Neuronal stem cell (in vitro differentiated cells): ENCODE measurements at regions not wholly inside any gene's neighbourhood (a gene's known extent, or its start where the extent isn't known, plus 50 kb on each side); places are given as distances from the start of the nearest gene placed in this dataset.
A peak's percentile ranks its signal among the peaks of the same experiment; 100 is the strongest.

Experiments
- DNase-seq: peaks from one replicate; pipeline ENCODE4 v3.0.0-alpha.2; 2013; ENCODE audit warnings: low spot score
- H2AFZ ChIP-seq: one replicate; pipeline ENCODE4 v1.6.1; 2013; ENCODE audit warnings: mild to moderate bottlenecking, low read length, inconsistent platforms
- H2AK5ac ChIP-seq: 2 replicates; pipeline ENCODE4 v1.6.1; 2013; ENCODE audit warnings: low read depth, mild to moderate bottlenecking, inconsistent platforms, low read length, moderate library complexity, mixed read lengths
- H2BK120ac ChIP-seq: 2 replicates; pipeline ENCODE4 v1.6.1; 2013; ENCODE audit warnings: low read depth, mild to moderate bottlenecking, inconsistent platforms, low read length, moderate library complexity, mixed read lengths
- H2BK12ac ChIP-seq: one replicate; pipeline ENCODE4 v1.6.1; 2013; ENCODE audit warnings: low read length, inconsistent platforms
- H2BK15ac ChIP-seq: 2 replicates; pipeline ENCODE4 v1.6.1; 2013; ENCODE audit warnings: mild to moderate bottlenecking, low read length, inconsistent platforms, mixed read lengths
- H2BK5ac ChIP-seq: one replicate; pipeline ENCODE4 v1.6.1; 2013; ENCODE audit warnings: inconsistent platforms, mild to moderate bottlenecking, low read length, moderate library complexity
- H3K14ac ChIP-seq: one replicate; pipeline ENCODE4 v1.6.1; 2013; ENCODE audit warnings: low read length, inconsistent platforms
- H3K18ac ChIP-seq: 2 replicates; pipeline ENCODE4 v1.6.1; 2013; ENCODE audit warnings: low read length, inconsistent platforms
- H3K23ac ChIP-seq: 2 replicates; pipeline ENCODE4 v1.6.1; 2013; ENCODE audit warnings: low read depth, mild to moderate bottlenecking, mixed read lengths, low read length, inconsistent platforms; ENCODE audit not compliant: poor library complexity
- H3K27ac ChIP-seq: replicated peaks from 3 replicates; pipeline ENCODE4 v1.5.1; 2013; ENCODE audit warnings: low read length, inconsistent platforms
- H3K27me3 ChIP-seq, 3 experiments: 2 replicates each; pipeline ENCODE4 v1.6.1; 2013; ENCODE audit warnings: low read length in 3 of 3, mild to moderate bottlenecking in 2 of 3, inconsistent platforms in 1 of 3, low read depth in 1 of 3, mixed read lengths in 1 of 3, moderate library complexity in 1 of 3; ENCODE audit not compliant: control insufficient read depth in 3 of 3, insufficient read depth in 3 of 3
- H3K36me3 ChIP-seq, 2 donors: replicated peaks in 1 of 2; 2 replicates each; pipeline ENCODE4 v1.6.1; 2013; ENCODE audit warnings: low read length in 2 of 2; ENCODE audit not compliant: control insufficient read depth in 2 of 2, insufficient read depth in 2 of 2
- H3K4ac ChIP-seq: 2 replicates; pipeline ENCODE4 v1.6.1; 2013; ENCODE audit warnings: inconsistent platforms, mild to moderate bottlenecking, low read length, moderate library complexity
- H3K4me1 ChIP-seq, 2 donors: 1 replicate in 1 of 2; 2 replicates in 1 of 2; pipeline ENCODE4 v1.6.1; 2013; ENCODE audit warnings: low read length in 2 of 2, low read depth in 1 of 2; ENCODE audit not compliant: control insufficient read depth in 2 of 2, insufficient read depth in 1 of 2
- H3K4me2 ChIP-seq: one replicate; pipeline ENCODE4 v1.6.1; 2013; ENCODE audit warnings: mild to moderate bottlenecking, low read length, inconsistent platforms; ENCODE audit not compliant: insufficient read depth, poor library complexity, severe bottlenecking
- H3K4me3 ChIP-seq, 2 donors: 2 replicates each; pipeline ENCODE4 v1.5.1; 2013; ENCODE audit warnings: low read length in 2 of 2, mild to moderate bottlenecking in 2 of 2, inconsistent platforms in 1 of 2, moderate library complexity in 1 of 2
- H3K79me1 ChIP-seq: one replicate; pipeline ENCODE4 v1.6.1; 2013; ENCODE audit warnings: low read depth, mild to moderate bottlenecking, inconsistent platforms, low read length, moderate library complexity
- H3K9ac ChIP-seq: one replicate; pipeline ENCODE4 v1.6.1; 2013; ENCODE audit warnings: mild to moderate bottlenecking, low read depth, low read length, inconsistent platforms; ENCODE audit not compliant: poor library complexity
- H3K9me3 ChIP-seq, 2 donors: replicated peaks in 1 of 2; 2 replicates each; pipeline versions ENCODE3 to v1.6.1; 2013; ENCODE audit warnings: low read length in 2 of 2, mild to moderate bottlenecking in 2 of 2, inconsistent platforms in 1 of 2, low read depth in 1 of 2, mixed read lengths in 1 of 2, moderate library complexity in 1 of 2; ENCODE audit not compliant: control insufficient read depth in 2 of 2, insufficient read depth in 1 of 2
- H4K8ac ChIP-seq: one replicate; pipeline ENCODE4 v1.6.1; 2013; ENCODE audit warnings: low read depth, mild to moderate bottlenecking, inconsistent platforms, low read length, moderate library complexity
- H4K91ac ChIP-seq: one replicate; pipeline ENCODE4 v1.6.1; 2013; ENCODE audit warnings: low read length, low read depth, mild to moderate bottlenecking, inconsistent platforms; ENCODE audit not compliant: poor library complexity
- WGBS, 2 donors: extraction: QIAGEN DNeasy Blood & Tissue Kit; methylation state at CpG; one replicate each; pipeline ENCODE4 v1.1.7; 2013; ENCODE audit warnings: missing lambda C conversion rate in 2 of 2, mixed read lengths in 1 of 2; ENCODE audit not compliant: insufficient read length in 2 of 2, insufficient replicate concordance in 1 of 2; ENCODE audit errors: extremely low coverage in 2 of 2; 5-methylcytosine and 5-hydroxymethylcytosine counted together

- Histone ChIP-seq H3K27me3 (no peaks in the 10 kb centered on the region), H3K4me3 (no peak overlapping the region), H2AK5ac (no peak overlapping the region), H2BK120ac (no peak overlapping the region), H3K4me2 (no peak overlapping the region), H2AFZ (peak overlapping the region; percentile 73), H3K18ac (no peak overlapping the region), H3K27ac (no peak overlapping the region), H3K4me1 (peaks cover 0 to 10% of the 10 kb centered on the region in 2 donors), H2BK12ac (no peak overlapping the region), H3K36me3 (no peaks in the 10 kb centered on the region), H3K9ac (no peak overlapping the region), H2BK15ac (no peak overlapping the region), H3K79me1 (no peaks in the 10 kb centered on the region), H4K8ac (no peak overlapping the region), H2BK5ac (no peak overlapping the region), H3K23ac (no peak overlapping the region), H3K14ac (no peak overlapping the region), H3K9me3 (peaks cover 0 to 2% of the 10 kb centered on the region in 2 donors), H4K91ac (no peak overlapping the region), H3K4ac (no peak overlapping the region)
- DNase-seq, result no peak
- no CpG with 5 or more reads among the region's 7 CpGs for WGBS, 2 donors
Observed at GRCh38 chr2:88321449-88322248, 130.8 kb downstream of the FOXI3 start.

GRCh38 chr2:88320076-88320773 lies 132.3 kb downstream of the FOXI3 start:
- Histone ChIP-seq H3K4me2 (no peak overlapping the region), H4K8ac (no peak overlapping the region), H3K14ac (no peak overlapping the region), H3K36me3 (no peaks in the 10 kb centered on the region), H3K4me1 (peaks cover 0 to 10% of the 10 kb centered on the region in 2 donors), H2BK120ac (no peak overlapping the region), H4K91ac (no peak overlapping the region), H3K27ac (no peak overlapping the region), H2BK5ac (no peak overlapping the region), H2BK12ac (no peak overlapping the region), H3K79me1 (no peaks in the 10 kb centered on the region), H3K27me3 (no peaks in the 10 kb centered on the region), H3K4ac (no peak overlapping the region), H3K4me3 (no peak overlapping the region), H2BK15ac (no peak overlapping the region), H3K9ac (no peak overlapping the region), H2AFZ (no peak overlapping the region), H3K18ac (no peak overlapping the region), H3K9me3 (peaks cover 0 to 2% of the 10 kb centered on the region in 2 donors), H2AK5ac (no peak overlapping the region), H3K23ac (no peak overlapping the region)
- DNase-seq, result no peak
- no CpG with 5 or more reads among the region's 2 CpGs for WGBS, 2 donors

DNA sequence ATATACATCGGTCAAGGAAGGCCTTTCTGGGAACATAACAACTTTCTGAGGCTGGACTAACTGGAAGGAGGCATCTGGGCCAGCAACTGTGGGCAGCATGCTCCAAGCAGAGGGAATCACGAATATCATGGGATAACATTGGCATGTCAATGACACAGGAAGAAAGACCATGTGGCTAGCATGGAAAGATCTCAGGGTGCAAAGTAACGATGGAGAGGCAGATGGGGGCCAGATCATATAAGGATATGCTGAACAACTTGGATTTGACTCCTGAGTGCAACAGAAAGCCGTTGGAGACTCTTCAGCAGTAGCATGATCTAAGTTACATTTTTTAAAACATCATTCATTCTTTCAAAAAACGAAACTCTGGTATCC lies 133.6 kb downstream of the FOXI3 start:
- H3K4ac ChIP-seq, result no peak overlapping the region
- no peak overlapping the region for H2AFZ ChIP-seq
- H3K14ac ChIP-seq, result no peak overlapping the region
- WGBS, 2 donors, result no CpG with 5 or more reads among the region's 5 CpGs
- H2BK120ac ChIP-seq, result no peak overlapping the region
- H4K91ac ChIP-seq, result no peak overlapping the region
- DNase-seq, result no peak
- H3K27ac ChIP-seq, result no peak overlapping the region
- H4K8ac ChIP-seq, result no peak overlapping the region
- H3K79me1 ChIP-seq, result no peaks in the 10 kb centered on the region
- H2BK5ac ChIP-seq, result no peak overlapping the region
- no peaks in the 10 kb centered on the region for H3K27me3 ChIP-seq
- H3K36me3 ChIP-seq, result no peaks in the 10 kb centered on the region
- H3K4me1 ChIP-seq, result peaks cover 0 to 10% of the 10 kb centered on the region in 2 donors
- peaks cover 0 to 2% of the 10 kb centered on the region in 2 donors for H3K9me3 ChIP-seq
- no peak overlapping the region for H3K4me3 ChIP-seq
- H2BK15ac ChIP-seq, result no peak overlapping the region
- H3K9ac ChIP-seq, result no peak overlapping the region
- H2BK12ac ChIP-seq, result no peak overlapping the region
- H3K23ac ChIP-seq, result no peak overlapping the region
- no peak overlapping the region for H2AK5ac ChIP-seq
- no peak overlapping the region for H3K18ac ChIP-seq
- no peak overlapping the region for H3K4me2 ChIP-seq
